Activated CD4-positive, CD25-positive, alpha-beta regulatory T cell treated with anti-CD3 and anti-CD28 coated beads, Interleukin-2, amount 50 U/mL, for 72 hours (primary cell): ENCODE measurements at regions not wholly inside any gene's neighbourhood (a gene's known extent, or its start where the extent isn't known, plus 50 kb on each side); places are given as distances from the start of the nearest gene placed in this dataset.

Source experiments
- DNase-seq: peaks from one replicate; pipeline ENCODE4 v3.0.0; 2021

DNA sequence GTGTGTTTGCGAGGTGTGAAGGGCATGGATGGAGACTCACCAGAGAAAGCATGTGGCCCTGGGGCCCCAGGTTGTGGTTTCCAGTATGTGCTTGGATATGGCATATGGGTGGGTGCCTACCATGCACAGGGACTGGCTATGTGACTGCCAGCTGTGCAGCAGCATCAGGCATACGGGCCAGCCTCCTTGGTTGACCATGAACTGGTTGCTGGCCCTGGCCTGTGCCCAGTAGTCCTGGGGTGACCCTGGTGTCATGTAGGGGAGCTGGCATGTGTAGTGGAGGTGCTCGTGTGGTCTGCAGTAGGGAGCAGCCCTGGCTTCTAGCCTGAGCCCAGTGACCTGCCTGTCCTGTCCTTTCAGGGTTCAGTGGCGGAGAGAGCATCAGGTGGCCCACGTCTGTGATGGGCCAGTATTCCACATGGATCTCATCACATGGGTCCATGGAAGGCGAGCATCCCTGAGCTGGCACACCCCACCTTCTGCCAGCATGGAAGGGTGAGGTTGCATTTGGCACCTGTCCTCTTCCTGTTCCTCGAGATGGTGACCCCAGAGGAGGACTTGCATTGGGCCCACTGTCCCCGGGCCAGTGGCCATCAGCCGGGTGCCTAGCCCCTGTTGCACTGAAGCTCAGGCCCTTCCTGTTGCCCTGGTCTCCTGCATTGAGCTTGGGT lies 228.9 kb downstream of the SNRPN start:
- peak; percentile 3 for DNase-seq

DNA sequence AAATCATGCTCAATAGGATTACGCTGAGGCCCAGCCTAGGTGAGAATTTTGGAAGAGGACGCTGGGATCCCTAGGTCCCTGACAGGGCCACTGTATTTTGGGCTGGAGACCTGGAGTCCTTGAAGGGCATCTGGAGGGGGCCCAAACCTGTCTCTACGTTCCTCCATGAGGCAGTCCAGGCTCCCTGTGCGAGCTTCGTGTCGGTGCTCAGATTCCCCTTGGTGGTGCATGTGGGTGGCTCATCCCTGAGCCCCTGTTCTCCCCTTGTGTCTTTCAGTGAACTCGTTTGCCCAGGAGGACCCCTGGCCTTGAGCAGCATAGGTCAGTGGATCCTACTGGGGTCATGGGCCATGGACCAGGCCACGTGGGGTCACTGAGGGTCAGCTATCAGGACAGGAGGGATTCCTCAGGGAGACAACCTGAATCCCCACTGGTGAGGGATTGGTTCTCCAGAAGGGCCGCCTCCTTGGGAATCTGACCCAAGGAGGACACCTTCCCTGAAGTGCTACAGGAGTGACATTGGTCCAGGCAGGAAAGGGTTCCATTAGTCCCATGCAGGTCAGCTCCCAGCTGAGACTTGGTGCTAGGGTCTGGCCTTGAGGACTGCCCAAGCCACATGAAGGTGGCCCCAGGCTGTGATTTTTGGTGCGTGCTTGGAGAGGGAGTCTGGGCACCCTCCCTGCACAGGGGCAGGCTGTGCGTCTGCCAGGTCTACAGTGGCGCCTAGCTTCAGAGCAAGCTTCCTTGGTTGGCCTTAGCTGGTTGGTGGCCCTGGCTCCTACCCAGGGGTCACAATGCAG lies 229.8 kb downstream of the SNRPN start:
- DNase-seq: no peak

DNA sequence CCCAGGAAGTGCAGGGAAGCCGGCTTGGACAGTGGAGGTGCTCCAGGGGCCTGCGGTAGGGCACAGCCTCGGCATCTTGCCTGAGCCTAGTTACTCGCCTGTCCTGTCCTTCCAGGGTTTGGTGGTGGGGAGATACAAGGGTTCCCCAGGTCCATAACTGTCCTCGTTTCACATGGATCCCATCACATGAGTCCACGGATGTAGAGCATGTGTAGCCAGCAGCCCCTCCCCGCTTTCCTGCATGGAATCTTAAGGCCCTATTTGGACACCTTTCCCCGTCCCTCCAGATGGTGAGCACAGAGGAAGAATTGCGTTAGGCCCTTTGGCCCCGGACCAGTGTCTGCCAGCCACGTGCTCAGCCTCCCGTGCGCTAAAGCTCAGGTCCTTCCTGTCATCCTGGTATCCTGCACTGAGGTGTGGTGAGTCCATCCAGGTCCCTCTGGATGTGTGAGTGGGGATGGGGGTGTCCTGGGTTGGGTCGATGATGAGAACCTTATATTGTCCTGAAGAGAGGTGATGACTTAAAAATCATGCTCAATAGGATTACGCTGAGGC lies 230.4 kb downstream of the SNRPN start:
- DNase-seq: no peak

DNA sequence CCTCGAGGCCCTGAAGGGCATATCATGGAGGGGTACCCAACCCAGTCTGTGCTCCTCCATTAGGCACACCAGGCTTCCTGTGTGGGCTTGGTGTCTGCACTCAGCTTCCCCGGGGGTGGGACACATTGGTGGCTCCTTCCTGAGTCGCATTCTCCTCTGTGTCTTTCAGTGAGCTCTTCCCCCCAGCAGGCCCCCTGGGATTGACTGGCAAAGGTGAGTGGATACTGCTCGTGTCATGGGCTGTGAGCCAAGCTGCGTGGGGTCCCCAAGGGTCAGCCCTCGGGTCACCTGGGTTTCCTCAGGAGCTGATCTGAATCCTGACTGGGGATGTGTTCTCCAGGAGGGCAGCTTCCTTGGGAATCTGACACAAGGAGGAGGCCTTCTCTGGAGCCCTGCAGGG lies 231.0 kb downstream of the SNRPN start:
- no peak for DNase-seq

DNA sequence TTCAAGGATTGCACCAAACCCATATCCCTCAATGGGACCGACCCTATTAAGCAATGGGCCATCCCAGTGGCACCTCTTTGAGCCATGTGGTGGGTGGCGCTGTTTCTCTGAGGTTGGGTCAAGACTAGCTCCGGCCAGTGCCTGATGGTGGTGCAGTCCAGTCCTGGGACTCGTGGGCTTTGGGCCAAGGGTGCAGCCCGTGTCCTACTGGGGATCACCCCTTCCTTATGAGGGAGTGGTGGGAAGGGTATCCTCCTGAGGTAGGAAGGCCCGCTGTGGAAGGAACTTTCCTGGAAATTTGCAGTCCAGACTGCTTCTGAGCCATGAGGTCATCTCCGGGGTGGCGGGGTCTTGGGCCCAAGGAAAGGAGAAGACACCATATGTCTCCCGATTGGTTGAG lies 231.6 kb downstream of the SNRPN start:
- no peak for DNase-seq

DNA sequence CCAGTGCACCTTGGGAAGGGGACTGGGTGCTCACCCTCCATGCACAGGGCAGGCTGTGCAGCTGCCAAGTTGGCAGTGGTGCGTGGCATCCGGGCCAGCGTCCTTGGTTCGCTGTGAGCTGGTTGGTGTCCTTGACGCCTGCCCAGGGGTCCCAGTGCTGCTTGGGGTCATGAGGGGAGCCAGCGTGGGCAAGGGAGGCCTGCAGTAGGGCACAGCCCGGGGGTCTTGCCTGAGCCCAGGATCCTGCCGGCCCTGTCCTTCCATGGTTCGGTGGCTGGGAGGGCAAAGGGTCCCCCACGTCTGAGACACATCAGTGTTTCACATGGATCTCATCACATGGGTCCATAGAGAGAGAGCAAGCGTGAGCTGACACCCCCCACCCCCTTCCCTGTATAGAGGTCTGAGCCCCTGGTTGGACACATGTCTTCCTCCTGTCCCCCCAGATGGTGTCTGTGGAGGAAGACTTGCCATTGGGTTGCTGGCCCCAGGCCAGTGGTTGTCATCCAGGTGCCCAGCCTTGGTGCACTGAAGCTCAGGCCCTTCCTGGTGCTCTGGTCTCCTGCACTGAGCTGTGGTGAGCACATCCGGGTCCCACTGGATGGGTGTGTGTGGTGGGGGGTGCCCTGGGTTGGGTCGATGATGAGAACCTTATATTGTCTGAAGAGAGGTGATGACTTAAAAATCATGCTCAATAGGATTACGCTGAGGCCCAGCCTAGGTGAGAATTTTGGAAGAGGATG lies 232.3 kb downstream of the SNRPN start:
- no peak for DNase-seq

DNA sequence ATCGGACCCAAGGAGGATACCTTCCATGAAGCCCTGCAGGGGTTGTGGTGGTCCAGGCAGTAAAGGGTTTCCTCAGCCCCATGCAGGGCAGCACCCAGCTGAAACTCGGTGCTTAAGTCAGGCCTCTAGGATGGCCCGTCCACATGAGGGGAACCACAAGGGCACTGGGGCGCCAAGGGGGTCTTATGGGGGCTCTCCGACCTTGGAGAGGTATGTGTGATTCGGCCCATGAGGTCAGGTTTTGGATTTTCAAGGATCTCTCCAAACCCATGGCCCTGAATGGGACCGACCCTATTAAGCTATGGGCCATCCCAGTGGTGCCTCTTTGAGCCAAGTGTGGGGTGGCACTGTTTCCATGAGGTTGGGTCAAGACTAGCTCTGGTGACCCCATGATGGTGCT lies 233.3 kb downstream of the SNRPN start:
- no peak for DNase-seq

DNA sequence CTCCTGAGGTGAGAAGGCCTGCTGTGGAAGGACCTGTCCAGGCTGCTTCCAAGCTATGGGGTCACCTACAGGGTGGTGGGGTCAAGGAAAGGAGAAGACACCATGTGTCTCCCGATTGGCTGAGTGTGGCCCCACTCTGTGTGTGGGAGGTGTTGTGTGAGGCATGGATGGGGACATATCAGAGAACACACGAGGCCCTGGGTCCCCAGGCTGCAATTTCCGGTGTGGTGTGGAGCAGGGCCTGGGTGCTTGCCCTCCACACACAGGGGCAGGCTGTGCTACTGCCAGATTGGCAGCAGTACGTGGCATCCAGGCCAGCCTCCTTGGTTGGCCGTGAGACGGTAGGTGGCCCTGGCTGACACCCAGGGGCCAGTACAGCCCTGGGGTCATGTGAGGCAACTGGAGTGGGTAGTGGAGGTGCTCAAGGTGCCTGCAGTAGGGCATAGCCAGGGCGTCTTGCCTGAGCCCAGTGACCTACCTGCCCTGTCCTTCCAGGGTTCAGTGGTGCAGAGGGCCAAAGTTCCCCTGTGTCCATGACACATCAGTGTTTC lies 233.8 kb downstream of the SNRPN start:
- no peak for DNase-seq

DNA sequence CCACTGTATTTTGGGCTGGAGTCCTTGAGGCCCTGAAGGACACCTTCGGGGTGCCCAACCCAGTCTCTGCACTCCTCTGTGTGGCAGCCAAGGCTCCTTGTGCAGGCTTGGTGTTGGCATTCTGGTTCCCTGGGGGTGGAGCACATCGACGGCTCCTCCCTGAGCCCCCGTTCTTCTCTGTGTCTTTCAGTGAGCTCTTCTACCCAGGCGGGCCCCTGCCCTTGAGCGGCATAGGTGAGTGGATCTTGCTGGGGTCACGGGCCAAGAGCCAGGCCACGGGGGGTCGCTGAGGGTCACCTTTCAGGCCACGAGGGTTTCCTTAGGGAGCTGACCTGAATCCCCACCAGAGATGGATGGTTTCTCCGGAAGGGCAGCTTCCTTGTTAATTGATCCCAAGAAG lies 234.8 kb downstream of the SNRPN start:
- DNase-seq: no peak

DNA sequence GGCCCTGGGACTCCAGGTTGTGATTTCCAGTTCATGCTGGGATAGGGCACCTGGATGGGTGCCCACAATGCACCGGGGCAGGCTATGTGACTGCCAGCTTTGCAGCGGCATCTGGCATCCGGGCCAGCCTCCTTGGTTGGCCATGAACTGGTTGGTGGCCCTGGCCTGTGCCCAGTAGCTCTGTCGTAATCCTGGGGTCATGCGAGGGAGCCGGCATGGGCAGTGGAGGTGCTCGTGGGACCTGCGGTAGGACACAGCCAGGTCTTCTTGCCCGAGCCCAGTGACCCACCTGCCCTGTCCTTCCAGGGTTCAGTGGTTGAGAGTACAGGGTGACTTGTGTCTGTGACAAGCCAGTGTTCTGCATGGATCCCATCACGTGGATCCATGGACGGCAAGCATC lies 237.9 kb downstream of the SNRPN start:
- DNase-seq: no peak

DNA sequence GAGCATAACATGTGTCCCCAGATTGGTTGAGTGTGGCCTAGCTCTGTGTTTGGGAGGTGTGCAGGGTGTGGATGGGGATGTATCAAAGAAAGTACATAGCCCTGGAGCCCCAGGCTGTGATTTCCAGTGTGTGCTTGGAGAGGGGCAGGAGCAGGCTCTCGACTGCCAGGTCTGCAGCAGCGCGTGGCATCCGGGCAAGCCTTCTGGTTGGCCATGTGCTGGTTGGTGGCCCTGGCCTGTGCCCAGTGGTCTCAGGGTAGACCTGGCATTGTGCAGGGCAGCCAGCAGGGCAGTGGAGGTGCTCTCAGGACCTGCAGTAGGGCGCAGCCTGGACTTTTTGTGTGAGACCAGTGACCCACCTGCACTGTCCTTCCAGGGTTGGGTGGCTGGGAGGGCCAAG lies 231.5 kb downstream of the UBE3A start:
- DNase-seq: no peak

DNA sequence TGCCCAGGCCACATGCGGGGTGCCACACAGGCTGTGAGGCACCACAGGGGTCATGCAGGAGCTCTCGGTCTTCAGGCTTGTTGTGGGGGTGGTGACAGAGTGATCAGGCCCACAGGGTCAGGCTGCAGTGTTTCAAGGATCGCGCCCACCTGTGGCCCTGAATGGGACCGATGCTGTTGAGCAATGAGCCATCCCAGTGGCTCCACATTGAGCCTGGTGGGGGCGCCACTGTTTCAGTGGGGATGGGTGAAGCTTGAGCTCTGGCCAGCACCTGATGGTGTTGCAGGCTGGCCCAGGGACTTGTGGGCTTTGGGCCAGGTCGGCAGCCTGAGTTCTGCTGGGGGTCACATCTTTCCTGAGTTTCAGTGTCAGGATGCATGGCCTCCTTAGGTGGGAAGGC lies 230.1 kb downstream of the UBE3A start:
- DNase-seq: no peak

DNA sequence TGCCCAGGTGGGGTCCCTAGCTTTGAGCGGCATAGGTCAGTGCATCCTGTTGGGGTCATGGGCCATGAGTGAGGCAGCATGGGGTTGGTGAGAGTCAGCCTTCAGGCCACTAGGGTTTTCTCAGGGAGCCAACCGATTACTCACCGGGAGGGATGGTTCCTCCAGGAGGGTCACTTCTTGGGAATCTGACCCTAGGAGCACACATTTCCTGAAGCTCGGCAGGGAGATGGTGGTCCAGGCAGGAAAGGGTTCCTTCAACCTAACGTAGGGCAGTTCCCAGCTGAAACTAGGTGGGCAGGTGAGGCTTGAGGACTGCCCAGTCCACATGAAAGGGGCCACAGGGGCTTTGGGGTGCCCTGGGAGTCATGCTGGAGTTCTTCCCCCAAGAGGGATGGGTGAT lies 218.0 kb downstream of the UBE3A start:
- no peak for DNase-seq

DNA sequence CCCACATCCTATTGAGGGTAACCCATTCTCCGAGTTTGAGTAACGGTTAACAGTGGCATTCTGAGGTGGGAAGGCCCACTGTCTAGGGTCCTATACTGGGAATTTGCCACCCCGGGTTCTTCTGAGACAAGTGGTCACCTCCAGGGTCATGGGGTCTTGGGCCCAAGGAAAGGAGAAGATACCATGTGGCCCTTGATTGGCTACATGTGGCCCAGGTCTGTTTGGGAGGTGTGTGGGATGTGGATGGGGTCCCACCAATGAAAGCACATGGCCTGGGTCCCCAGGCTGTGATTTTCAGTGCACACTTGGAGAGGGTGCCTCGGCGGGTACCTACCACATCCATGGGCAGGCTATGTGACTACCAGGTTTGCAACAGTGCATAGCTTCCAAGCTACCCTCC lies 214.4 kb downstream of the UBE3A start:
- no peak for DNase-seq

DNA sequence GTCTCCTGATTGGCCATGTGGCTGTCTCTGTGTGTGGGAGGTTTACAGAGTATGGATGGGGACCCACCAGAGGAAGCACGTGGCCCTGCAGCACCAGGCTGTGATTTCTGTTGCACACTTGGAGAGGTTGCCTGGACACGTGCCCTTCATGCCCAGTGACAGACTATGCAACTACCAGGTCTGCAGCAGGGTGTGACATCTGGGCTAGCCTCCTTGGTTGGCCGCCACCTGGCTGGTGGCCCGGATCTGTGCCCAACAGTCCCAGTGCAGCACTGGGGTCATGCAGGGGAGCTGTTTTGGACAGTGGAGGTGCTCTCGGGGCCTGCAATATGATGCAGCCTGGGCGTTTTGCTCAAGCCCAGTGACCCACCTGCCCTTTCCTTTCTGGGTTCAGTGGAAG lies 212.5 kb downstream of the UBE3A start:
- no peak for DNase-seq

DNA sequence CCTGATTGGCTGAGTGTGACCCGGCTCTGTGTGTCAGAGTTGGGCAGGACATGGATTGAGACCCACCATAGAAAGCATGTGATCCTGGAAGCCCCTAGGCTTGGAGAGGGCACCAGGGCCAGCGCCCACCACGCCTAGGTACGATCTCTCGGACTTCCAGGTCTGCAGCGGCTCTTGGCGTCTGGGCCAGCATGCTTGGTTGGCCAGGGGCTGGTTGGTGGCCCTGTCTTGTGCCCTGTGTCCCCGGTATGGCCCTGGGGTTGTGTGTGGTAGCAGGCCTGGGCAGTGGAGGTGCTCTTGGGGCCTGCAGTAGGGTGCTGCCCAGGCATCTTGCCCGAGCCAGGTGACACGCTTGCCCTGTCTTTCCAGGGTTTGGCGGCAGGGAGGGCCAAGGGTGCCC lies 210.6 kb downstream of the UBE3A start:
- DNase-seq: no peak

DNA sequence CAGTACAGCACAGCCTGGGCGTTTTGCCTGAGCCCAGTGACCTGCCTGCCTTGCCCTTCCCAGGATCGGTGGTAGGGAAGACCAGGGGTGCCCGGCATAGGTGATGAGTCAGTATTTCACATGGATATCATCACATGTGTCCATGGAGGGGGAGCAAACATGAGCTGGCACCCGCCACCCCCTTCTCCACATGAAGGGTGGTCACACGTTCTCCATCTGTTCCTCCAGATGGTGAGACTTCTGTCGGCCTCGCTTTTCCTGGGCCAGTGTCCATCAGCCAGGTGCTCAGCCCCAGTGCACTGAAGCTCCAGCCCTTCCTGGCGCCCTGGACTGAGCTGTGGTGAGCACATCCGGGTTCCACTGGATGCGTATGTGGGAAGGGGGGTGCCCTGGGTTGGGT lies 208.4 kb downstream of the UBE3A start:
- no peak for DNase-seq

DNA sequence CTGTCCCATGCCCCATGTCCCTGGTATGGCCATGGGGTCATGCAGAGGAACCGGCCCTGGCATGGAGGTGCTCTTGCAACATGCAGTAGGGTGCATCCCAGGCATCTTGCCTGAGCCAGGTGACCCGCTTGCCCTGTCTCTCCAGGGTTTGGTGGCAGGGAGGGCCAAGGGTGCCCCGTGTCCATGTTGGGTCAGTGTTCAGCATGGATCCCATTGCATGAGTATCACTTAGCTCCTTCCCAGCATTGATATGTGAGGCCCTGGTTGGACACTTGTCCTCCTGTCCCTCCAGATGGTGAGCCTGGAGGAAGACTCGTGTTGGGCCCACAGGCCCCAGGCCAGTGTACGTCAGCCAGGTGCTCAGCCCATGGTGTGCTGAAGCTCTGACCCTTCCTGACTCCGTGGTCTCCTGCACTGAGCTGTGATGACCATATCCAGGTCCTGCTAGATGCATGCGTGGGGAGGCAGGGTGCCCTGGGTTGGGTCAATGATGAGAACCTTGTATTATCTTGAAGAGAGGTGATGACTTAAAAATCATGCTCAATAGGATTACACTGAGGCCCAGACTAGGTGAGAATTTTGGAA lies 205.0 kb downstream of the UBE3A start:
- DNase-seq: no peak

DNA sequence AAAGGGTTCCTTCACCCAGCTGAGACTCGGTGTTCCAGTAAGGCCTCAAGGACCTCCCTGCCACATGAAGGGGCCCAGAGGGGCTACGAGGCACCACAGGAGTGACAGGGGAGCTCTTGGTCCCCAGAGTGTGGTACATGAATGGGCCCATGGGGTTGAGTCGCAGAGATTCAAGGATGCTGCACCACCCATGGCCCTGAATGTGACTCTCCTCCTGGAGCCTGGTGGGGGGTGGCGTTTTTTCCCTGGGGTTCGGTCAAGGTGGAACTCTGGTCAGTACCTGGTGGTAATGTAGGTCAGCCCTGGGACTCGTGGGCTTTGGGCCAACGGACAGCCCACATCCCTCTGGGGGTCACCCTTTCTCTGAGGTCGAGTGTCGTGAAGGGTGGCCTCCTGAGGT lies 204.0 kb downstream of the UBE3A start:
- DNase-seq: no peak

DNA sequence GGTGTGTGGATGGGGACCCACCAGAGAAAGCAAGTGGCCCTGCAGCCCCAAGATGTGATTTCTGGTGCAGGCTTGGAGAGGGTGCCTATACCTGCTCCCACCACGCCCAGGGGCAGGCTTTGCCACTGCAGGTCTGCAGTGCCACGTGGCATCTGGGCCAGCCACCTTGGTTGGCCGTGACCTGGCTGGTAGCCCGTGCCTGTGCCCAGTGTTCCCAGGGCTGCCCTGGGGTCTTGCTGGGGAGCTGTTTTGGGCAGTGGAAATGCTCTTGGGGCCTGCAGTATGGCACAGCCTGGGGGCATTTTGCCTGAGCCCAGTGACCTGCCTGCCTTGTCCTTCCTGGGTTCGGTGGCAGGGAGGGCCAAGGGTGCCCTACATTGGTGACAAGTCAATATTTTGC lies 203.4 kb downstream of the UBE3A start:
- DNase-seq: no peak

DNA sequence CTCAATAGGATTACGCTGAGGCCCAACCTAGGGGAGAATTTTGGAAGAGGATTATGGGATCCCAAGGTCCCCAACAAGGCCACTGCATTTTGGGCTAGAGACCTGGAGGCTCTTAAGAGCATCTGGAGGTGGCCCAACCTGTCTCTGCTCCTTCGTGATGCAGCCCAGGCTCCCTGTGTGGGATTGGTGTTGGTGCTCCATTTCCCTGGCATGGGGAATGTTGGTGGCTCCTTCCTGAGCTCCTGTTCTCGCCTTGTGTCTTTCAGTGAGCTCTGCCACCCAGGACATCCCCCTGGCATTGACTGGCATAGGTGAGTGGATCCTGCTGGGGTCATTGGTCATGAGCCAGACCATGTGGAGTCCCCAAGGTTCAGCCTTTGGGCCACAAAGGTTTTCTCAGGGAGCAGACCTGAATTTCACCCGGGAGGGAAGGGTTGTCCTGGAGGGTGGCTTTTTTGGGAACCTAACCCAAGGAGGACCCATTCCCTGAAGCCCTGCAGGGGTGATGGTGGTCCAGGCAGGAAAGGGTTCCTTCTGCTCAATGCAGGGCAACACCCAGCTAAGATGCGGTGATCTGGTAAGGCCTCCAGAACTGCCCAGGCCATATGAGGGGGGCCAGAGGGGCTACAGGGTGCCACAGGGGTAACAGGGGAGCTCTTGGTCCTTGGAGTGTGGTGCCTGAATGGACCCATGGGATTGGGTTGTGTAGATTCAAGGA lies 202.5 kb downstream of the UBE3A start:
- no peak for DNase-seq

DNA sequence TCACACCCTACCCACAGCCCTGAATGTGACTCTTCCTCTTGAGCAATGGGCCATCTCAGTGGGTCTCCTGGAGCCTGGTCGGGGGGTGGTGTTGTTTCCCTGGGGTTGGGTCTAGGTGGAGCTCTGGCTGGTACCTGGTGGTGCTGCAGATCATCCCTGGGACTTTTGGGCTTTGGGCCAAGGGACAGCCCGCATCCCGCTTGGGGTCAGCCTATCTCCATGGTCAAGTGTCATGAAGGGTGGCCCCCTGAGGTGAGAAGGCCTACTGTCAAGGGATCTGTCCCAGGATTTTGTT lies 202.0 kb downstream of the UBE3A start:
- no peak for DNase-seq
